ENCODE measurements at regions not wholly inside any gene's neighbourhood (a gene's known extent, or its start where the extent isn't known, plus 50 kb on each side); places are given as distances from the start of the nearest gene placed in this dataset.

DNA sequence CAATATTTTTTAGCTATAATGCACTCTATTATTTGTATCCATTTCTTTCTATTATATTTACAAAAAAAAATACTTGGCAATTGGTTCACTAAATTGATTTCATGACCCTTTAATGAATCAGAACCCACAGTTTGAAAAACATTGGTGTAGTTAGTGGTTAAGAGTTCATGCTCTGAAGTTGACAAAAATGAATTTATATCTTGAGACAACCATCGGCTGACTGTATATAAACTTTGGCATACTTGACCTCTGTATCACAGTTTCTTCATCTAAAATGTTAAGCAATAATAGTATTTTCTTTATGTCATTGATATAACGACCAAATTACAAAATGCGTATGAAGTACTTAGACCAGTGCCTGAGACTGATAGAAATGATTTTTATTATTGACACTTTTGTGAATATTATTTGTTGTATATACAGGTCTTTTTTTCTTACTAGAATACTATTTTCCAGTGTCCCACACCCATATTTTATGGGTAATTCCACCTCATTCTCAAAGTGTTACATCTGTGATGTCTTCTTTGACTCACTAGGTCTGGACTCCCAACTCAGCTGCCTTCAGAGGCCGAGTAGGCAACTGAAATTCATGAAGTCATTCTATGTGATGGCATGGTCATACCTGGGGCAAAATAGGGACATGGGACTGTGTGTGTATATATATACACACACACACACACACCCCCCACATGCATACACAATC lies 459.2 kb downstream of the RFPL4B start:
- no peak for DNase-seq

DNA sequence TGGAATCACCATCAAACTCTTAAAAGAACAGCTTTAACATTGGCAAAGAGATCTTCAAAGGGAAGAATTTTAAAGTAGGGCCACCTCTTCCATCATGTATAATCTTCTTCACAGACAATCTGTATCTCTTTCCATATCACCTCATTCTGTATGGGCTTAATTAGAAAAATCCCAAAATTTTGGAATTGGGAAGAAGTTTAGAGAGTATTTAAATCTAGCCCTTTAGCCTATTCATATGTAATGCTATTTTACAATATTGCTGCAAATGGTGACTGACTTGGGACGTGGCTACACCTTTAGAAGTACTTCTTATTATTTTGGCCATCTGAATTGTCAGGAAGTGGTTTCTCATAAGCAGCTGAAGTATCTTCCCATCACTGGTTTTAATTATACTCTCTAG lies 474.3 kb downstream of the RFPL4B start:
- no peak for DNase-seq

DNA sequence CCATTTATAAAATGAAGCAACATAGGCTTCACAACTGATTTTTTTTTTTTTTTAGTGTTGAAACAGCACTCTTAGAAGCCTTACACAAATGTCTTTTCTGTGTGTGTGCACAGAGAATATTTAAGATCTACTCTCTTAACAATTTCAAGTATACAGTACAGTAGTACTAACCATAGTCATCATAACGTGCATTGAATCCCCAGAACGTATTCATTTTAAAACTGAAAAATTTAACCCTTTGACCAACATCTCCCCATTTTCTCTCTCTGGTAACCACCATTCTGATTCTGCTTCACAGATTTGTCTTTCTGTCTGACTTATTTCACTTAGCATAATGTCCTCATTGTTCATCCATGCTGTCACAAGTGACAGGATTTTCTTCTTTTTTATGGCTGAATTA lies 475.6 kb downstream of the RFPL4B start:
- DNase-seq: no peak

DNA sequence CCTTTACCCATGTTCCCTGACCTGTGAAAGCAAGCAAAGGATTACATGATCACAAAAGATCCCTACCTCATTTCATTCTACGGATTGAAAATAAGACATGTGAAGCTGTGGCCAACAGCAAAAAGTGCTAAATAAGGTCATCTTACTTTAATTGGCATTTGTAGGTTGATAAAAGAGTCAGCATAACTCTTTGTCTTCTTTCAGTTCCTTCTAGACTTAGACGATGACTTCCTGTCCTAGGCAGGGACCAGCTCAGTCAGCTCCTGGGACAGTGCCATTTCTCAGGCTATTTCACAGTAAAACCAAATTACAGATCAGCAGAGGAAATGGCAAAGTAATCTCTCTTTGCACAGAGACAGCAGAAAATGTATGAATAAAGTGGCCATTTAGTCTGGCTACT lies 480.7 kb downstream of the RFPL4B start:
- DNase-seq: no peak

DNA sequence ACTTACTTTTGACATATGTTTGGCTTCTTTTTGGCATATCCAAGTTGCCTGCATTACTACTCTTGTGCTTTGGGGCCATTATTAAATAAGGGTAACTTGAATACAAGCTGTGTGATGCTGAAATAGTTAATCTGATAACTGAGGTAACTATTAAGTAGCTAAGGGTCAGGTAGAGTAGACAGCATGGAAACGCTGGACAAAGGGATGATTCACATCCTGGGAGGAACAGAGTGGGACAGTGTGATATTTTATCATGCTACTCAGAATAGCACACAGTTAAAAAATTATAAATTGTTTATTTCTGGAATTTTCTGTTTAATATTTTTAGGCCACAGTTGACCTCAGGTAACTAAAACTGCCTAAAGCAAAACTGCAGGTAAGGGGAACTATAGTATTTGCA lies 483.9 kb downstream of the RFPL4B start:
- no peak for DNase-seq

DNA sequence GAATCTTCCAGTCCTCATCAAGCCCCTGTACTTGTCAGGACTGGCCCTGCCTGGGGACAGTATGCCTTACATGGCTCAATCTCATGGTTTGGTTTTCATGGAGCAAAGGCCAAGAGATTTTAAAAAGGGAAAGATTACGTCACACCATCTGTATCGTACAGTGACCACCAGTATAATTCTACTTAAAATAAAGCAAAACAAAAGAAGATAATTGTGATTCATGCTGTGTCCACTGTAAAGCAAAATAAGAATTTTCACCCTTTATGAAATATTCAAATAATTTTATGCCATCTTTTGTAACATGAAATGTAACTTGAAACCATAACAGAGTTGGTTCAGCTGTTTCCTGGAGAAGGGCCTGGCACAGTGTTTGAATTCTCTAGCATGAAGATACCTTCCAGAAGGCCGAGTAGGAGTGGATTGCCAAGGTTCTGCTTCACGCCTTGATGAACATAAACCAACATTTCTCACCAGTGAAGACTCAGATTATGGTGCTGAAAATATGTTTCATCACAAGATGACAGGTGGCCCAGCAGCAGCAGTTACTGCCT lies 486.5 kb downstream of the RFPL4B start:
- DNase-seq: no peak

DNA sequence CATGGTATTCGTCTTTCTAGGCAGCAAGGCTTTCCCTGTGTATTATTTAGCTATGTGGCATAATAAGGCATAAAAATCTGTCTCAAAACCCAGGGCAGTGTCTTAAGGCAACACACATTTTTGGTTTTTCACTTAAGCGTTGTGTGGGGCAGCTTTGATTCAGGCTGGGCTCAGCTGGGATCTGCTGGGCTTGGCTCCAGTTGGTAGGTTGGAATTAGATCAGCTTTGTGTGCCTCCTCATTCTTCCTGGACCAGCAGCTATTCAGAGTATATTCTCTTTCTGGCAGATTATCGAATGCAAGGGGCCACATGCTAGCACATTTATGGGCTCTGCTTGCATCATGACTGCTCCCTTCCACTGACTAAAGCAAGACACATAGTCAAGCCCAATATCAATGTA lies 487.9 kb downstream of the RFPL4B start:
- no peak for DNase-seq

DNA sequence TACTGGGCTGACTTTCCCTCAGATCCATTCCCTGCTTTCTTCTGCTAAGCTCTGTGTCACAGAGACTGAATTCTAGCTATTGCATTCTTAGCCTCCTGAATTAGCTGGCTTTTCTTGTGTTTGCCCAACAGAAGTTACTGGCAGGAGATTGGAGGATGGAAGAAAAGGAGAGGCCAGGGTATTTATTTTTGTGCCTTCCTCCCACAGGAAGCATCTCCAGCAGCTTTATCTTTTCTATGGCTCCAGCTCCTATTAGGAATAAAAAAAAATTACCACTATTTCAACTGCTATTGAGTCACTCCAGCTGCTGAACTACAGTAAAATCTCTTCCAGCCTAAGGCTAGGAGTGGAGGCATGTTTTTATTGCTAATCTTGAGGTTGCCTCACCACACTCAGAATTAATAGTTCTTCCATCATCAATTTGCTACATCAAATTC lies 492.4 kb downstream of the RFPL4B start:
- no peak for DNase-seq

DNA sequence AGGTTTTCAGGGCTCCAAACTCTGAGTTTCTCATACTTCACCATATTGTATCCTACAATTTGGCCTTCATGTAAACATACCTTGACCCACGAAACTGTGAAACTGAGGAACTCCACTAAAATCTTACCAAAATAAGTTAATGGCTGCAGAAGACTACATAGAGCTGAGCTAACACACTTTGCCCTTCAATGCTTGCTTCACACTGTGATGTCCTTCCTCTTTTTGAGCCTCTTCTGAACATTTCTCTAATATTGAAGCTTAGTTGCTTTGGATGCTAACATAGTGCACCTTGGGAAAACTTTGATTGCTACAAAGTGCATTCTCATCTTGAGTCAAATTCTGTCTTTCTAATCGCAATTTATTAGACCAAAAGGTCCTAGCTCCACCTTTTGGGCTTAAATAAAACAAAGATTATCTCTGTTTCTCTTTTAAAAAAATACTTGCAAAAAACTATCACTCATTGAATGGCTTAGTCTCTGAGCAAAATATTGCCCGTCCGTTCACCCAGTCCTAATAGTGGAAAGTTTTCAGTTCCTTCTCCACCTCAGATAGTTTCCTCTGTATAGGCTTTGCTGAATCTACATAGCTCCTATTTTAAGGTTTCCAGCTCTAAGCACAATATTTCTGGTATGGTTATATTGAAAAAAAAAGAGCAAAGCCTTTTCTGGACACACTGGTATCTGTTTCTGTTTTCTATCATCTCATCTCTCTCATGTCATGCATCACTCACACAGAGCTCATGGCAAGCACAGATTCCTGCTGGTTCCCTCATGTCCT lies 494.6 kb downstream of the RFPL4B start:
- no peak for DNase-seq

DNA sequence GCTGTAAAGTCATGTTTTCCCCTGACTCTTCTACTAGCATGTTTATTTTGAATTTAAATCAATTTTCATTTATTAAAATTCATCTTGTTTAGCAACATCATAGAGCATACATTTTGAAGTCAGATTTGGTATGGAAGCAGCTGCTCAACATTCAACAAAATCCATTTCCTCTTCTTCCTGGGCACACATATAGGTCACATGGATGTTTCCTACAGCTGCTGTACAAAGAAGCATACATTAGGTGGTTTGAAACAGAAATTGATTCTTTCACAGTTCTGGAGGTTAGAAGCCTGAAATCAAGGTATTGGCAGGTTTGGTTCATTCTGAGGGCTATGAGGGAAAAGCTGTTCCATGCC lies 495.2 kb downstream of the RFPL4B start:
- no peak for DNase-seq

DNA sequence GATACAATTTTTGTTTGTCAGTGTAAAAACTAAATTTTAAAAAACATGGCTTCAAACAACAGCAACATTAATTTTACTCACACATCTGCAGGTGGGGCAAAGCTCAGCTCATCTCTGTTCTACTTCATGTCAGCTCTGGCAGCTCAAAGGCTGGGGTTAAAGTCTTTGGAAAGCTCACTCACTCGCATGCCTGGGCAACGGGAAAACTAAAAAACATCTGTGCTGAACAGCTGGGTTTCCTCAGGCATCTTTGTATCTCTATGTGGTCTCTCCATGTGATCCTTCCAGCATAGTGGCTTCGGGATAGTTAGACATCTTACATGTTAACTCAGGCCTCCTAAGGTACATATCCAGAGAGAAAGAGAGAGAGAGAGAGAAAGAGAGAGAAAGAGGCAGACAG lies 499.6 kb downstream of the RFPL4B start:
- no peak for DNase-seq

DNA sequence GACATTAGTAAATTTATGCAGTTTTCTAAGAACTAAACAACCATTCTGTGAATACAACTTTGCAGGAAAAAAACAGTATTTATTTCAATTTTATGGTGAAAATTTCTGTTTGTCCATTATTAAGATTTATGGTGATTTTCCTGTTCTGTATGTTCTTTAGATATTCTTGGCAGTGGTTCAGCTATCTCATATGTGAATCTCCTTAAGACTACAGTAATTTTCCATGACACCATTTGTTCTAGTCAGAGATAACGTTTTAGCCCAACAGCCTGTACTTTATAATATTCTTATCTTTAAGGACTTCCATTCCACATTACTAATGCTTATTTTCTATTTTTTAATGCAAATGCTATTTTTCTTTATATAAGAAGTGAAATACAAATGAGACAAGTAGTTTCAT lies 504.0 kb downstream of the RFPL4B start:
- DNase-seq: no peak

DNA sequence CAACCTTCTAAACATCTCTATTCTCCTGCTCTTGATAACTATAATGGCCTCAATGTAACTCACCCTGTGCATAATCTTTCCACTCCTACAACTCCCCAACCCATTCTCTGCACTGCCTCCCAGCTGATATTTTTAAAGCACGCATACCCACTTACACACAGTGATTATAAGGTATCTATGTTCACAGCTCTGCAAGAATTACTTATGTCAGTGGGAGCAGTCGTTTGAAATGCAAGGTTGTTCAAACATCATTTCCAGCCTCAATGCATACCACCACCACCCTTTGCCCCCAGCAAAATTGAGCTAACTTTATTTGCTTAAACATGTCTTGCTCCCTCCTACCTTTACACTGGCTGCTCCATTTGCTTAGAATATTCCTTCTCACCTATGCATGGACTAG lies 506.0 kb downstream of the RFPL4B start:
- DNase-seq: no peak

DNA sequence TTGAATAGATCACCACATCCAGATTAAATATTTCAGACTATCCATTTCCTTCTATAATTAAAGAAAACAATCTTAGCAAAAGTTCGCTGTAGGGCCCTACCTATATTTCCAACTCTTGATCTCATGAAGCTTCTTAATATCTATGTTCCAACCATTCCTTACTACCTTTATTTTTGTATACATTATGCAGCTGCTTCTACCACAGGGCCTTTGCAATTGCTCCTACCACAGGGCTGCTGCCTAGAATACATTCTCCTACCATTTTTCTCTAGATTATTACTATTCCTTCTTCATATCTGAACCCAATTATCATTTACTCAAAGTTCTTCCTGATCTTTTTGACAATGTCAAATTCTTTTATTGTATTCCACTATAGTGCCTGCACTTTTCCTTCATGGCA lies 516.6 kb downstream of the RFPL4B start:
- no peak for DNase-seq

DNA sequence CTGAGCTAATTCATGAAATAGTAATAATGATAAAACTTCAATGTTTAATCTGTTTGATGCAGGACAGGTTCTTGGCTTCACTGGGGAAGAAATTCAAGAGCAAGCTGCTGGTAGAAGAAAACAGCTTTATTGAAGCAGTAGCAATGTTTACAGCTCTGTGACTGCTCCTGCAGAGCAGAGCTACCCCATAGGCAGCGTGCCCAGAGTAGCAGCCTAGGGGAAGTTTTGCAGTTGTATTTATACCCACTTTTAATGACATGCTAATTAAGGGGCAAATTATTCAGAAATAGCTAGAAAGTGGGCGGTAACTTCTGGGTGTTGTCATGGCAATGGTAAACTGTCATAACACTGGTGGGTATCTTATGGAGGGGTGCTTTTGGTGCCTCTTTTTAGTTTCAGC lies 518.0 kb downstream of the RFPL4B start:
- no peak for DNase-seq

DNA sequence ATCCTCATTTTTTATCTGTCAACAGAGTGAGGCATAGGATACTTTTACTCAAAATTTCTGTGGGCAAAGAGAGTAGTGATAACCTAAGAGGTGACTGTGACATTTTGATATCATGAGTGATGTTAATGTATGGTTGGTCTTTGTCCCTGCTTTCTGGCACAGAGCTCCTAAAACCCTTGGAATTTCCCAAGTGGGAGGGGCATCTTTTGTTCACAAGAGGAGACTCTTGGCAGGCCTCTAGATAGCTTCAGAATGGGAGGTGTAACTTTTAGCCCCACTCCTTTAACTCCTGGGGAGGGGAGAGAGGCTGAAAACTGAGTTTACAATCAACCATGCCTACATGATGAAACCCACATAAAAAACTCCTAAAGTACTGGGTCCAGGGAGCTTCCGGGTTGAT lies 527.8 kb downstream of the RFPL4B start:
- DNase-seq: no peak

DNA sequence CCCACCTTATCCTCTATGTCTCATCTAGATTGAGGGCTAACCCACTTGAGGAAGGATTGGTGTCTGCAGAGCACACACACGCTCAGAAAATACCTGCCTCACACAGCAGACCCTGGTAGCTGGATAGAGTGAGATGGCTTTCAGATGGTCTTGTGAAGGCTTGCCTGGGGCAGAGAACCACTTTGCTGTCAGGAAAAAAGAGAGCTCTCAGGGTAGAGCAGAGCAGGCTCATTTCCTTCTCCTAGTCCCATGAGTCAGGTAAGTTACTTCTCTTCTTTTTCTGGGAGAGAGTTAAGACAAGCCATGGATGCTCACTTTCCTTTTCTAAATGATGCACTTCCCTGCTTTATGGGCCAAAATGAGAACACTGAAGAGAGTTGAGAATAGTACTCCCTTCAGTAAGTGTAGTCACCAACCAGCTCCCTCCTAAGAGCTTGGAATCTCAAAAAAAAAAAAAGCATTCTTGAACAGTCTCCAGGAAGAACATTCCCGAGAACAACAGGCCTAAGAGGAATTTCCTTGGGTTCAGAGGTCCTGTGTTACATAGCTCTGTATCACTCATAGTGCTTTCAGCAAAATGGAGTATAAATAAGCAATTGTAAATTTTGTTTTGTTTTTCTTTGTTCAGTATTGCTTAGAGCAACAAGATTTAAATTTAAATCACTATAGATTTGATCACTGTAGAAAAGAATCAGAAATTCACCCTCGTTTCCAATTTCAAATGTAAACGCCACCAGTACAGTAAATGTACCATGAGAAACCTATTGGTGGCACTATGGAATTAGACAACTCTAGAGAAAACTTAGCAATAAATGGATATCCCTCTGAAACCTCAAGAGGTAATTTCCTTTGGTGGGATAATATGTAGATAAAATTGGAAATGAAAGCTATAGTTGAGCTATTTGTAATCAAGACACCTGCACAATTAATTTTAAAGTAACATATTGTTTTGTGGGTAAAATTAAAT lies 530.3 kb downstream of the RFPL4B start:
- DNase-seq: no peak

DNA sequence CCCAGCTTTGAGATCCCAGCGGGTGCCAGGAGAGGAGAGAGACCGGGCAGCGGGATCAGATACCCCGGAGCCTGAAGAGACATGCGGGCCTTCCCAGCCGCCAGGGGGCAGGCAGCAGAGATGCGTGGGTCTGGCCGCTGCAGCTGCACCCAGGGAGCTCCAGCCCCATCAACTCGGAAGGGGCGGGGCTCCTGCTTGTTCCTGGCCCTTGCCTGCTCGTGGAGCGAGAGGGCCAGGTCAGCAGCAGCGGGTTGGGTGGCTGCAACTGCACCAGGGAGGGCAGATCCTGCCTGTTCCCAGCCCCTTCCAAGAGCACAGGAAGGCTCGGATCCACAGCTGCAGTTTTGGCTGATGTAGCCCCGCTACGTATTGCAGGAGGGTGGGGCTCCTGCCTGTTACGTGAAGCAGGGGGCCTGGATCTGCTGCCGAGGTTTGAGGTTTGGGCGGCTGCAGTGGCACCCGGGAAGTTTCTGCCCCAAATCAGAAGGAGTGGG lies 532.8 kb downstream of the RFPL4B start:
- peak; percentile 1 for DNase-seq

DNA sequence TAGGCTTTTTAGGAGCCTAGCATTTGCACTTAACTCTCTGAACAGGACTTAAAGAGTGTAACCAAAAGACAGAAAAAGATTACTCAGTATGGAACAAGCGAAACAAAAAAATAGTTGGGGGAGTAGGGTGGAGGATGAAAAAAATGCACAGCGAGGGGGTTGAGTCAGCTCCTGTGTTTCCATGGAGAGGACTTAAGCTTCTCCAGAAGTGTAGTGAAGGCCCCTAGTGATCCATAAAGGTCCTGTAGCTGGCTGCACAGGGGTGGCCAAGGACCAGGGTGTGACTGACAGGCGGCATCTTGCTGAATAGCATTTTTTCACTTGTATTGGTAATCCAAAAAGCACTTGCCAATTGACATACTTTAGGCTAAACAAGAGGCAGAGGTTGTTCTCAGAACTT lies 533.9 kb downstream of the RFPL4B start:
- DNase-seq: no peak

DNA sequence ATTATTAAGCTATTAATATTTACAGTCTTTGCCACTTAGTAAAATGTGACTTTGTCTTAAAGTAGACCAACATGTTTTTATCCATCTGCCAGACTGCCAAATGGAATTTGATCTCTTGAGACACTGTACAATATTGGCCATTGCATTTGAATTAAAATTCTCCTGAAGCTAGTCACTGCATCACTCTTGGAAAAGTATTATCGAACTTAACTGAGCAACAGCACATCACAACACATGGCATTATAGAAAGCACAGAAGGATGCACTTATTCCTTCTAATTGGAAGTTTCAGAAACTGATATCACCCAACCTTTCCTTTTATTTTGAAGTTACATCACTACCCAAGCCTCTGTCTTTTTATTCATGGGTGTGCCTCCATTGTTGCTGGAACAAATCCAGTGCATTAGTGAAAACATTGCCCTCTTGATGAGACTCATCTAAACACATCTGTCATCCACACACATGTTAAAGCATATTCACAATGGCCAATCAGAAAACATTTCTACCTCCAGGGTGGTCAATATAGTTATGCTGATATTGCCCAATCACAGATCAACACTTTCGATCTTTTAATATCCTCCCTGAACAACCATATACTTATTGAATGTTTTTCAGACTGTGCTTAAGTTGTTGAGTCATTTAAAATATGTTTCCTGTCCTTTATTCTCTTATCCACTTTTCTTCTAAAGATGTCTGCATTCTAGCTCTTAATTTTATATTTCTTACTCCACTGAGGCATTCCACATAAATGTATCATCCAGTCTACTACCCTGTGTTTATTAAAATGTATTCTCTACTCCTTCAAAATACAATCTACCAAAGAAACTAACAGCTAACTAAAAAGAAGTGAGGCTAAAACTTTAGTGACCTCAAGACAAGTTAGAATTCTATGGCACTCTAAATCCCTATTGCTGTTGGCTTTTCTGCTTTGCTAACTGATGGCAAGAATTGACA lies 535.0 kb downstream of the RFPL4B start:
- DNase-seq: no peak

DNA sequence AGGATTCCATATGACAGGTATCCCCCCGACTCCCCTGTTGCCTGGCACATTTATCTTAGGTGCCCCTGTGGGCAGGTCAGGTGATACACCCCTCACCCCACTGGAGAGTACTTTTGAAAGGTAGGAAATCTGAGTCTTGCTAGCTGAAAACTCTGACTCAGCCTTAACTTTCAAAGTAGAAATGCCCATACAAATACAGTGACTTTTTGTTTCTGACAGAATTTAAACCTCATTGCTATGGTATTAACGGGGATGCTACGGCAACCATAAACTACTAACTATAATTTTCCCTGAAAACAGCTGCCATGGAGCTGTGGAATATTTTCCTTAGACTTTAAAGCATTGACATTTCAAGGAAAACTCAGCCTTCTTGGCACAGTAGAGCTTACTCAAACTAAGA lies 536.0 kb downstream of the RFPL4B start:
- DNase-seq: no peak

DNA sequence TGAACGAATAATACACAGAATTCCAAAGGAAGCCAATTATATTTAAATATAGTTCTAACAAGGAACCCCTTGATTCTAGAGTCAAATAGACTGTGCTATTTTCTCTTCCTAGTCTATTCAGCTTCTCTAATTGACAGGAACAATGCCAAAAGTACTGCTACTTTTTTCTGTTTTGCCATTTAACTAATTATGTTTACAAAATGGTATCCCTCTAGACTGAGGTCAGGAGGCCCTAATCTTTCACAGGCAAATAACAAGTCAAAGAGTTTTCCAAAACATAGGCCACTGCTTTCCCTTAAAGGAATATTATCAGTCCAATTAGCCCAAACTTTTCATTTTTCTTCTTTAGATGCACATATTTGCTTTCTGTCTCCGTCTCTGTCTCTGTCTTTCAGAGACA lies 539.3 kb downstream of the RFPL4B start:
- no peak for DNase-seq
